GM12878 (cell line): ENCODE measurements at regions not wholly inside any gene's neighbourhood (a gene's known extent, or its start where the extent isn't known, plus 50 kb on each side); places are given as distances from the start of the nearest gene placed in this dataset.

ENCODE experiments used
- ATAC-seq: fragments of 200-7000 bp; cut with Tn5 transposase; 3 replicates; pipeline ENCODE4 v1.9.1; 2020; ENCODE audit warnings: mild to moderate bottlenecking, moderate library complexity
- BruUV-seq: library from RNA; stranded (reverse); fragments of 400-500 nt; replicated peaks from 2 replicates; lab custom pipeline; 2021; lab: Mats Ljungman, UMichigan
- CTCF ChIA-PET: fragments of 300-600 bp; sonication (Branson Sonifier 250); formaldehyde crosslinking; extraction: SDS; loops from one replicate; lab custom pipeline; 2021; ENCODE audit warnings: inconsistent platforms; lab: Yijun Ruan, JAX
- POLR2A ChIA-PET: fragments of 350-600 bp; formaldehyde crosslinking; extraction: SDS; loops from one replicate; lab custom pipeline; 2021; ENCODE audit warnings: inconsistent platforms; lab: Charles Lee
- RAD21 ChIA-PET: fragments of 300-600 bp; sonication (Branson Sonifier 250); formaldehyde crosslinking; loops from one replicate; lab custom pipeline; 2023; ENCODE audit warnings: antibody characterized with exemption; ENCODE audit not compliant: unreplicated experiment; lab: Charles Lee
- SMC1A ChIA-PET: fragments of 300-600 bp; sonication (Branson Sonifier 250); formaldehyde crosslinking; loops from one replicate; lab custom pipeline; 2023; ENCODE audit not compliant: unreplicated experiment, uncharacterized antibody; lab: Charles Lee
- DNase-seq: peaks from one replicate; pipeline ENCODE4 v3.0.0-alpha.2; 2011; ENCODE audit warnings: low read depth, low spot score
- FAIRE-seq: peaks from 3 replicates; lab custom pipeline; 2011; peaks lifted over from hg19 to GRCh38; lab: Jason Lieb, UNC
- H2AFZ ChIP-seq: 2 replicates; pipeline ENCODE4 v1.6.0; 2011; ENCODE audit warnings: low read depth, low read length, control low read depth; ENCODE audit not compliant: control insufficient read depth
- H3K27ac ChIP-seq: 2 replicates; pipeline ENCODE4 v1.5.1; 2011; ENCODE audit warnings: control low read depth; ENCODE audit not compliant: control insufficient read depth, insufficient read depth
- H3K27me3 ChIP-seq, 2 experiments: replicated peaks in 1 of 2; 2 replicates each; pipeline versions ENCODE4 v1.6.0 to v1.6.1; 2011; ENCODE audit warnings: low read length in 1 of 2; ENCODE audit not compliant: control insufficient read depth in 2 of 2, insufficient read depth in 2 of 2
- H3K36me3 ChIP-seq, 2 experiments: 2 replicates each; pipeline ENCODE4 v1.5.1; 2011; ENCODE audit warnings: low read length in 1 of 2; ENCODE audit not compliant: control insufficient read depth in 2 of 2, insufficient read depth in 2 of 2
- H3K4me1 ChIP-seq: 2 replicates; pipeline ENCODE4 v1.6.1; 2011; ENCODE audit warnings: mild to moderate bottlenecking, low read length, moderate library complexity, mixed read lengths; ENCODE audit not compliant: control insufficient read depth, insufficient read depth
- H3K4me2 ChIP-seq: 2 replicates; pipeline ENCODE4 v1.6.0; 2011; ENCODE audit warnings: control low read depth; ENCODE audit not compliant: control insufficient read depth, insufficient read depth
- H3K4me3 ChIP-seq: fragments of 200-600 bp; sonication (generic); 2 replicates; pipeline ENCODE4 v1.5.1; 2016
- H3K79me2 ChIP-seq: 2 replicates; pipeline ENCODE4 v1.6.0; 2011; ENCODE audit warnings: low read length; ENCODE audit not compliant: control insufficient read depth, insufficient read depth
- H3K9ac ChIP-seq: 2 replicates; pipeline ENCODE4 v1.8.0; 2011; ENCODE audit warnings: low read length, control low read depth, mixed read lengths; ENCODE audit not compliant: control insufficient read depth, insufficient read depth
- H3K9me3 ChIP-seq: replicated peaks from 3 replicates; pipeline ENCODE4 v1.5.1; 2011; ENCODE audit warnings: mild to moderate bottlenecking, low read length; ENCODE audit not compliant: control insufficient read depth, insufficient read depth
- H4K20me1 ChIP-seq: 2 replicates; pipeline ENCODE4 v1.6.0; 2011; ENCODE audit not compliant: control insufficient read depth, insufficient read depth
- ASH2L ChIP-seq: fragments of 300-600, 200-600 bp; sonication (generic); IDR thresholded peaks from 2 replicates; pipeline ENCODE4 v1.6.1; 2017; ENCODE audit warnings: low read depth, mild to moderate bottlenecking, borderline replicate concordance
- BHLHE40 ChIP-seq, 2 experiments: fragments of 450-650 bp in 1 of 2; IDR thresholded peaks; 2 replicates each; pipeline ENCODE4 v1.6.1; 2011 to 2017; ENCODE audit warnings: low read depth in 2 of 2, borderline replicate concordance in 1 of 2, improper control_type of control experiment in 1 of 2, low read length in 1 of 2, mild to moderate bottlenecking in 1 of 2
- BMI1 ChIP-seq: fragments of 450-650 bp; IDR thresholded peaks from 2 replicates; pipeline ENCODE4 v1.6.1; 2016; ENCODE audit warnings: mild to moderate bottlenecking, moderate library complexity, borderline replicate concordance
- CBX3 ChIP-seq: fragments of 200-600 bp; sonication (generic); IDR thresholded peaks from 2 replicates; pipeline ENCODE4 v1.6.1; 2016; ENCODE audit warnings: low read depth, borderline replicate concordance
- CBX5 ChIP-seq: sonication (generic); IDR thresholded peaks from 2 replicates; pipeline ENCODE4 v1.6.1; 2016; ENCODE audit warnings: low read depth, moderate library complexity, mild to moderate bottlenecking, inconsistent platforms
- EZH2 ChIP-seq: IDR thresholded peaks from 2 replicates; pipeline ENCODE4 v1.6.1; 2012; ENCODE audit warnings: low read depth, mild to moderate bottlenecking, control low read depth, inconsistent platforms, low read length, borderline replicate concordance; ENCODE audit not compliant: control insufficient read depth
- HSF1 ChIP-seq: fragments of 150-350 bp; IDR thresholded peaks from 2 replicates; pipeline ENCODE4 v1.6.1; 2014; ENCODE audit warnings: mild to moderate bottlenecking, low read depth, low read length
- IRF4 ChIP-seq: IDR thresholded peaks from 2 replicates; pipeline ENCODE4 v1.6.1; 2011; ENCODE audit warnings: low read depth, low read length
- MLLT1 ChIP-seq: fragments of 450-650 bp; IDR thresholded peaks from 2 replicates; pipeline ENCODE4 v1.6.1; 2016; ENCODE audit warnings: mild to moderate bottlenecking
- MYB ChIP-seq: fragments of 150-350 bp; IDR thresholded peaks from 2 replicates; pipeline ENCODE4 v1.6.1; 2014; ENCODE audit warnings: mild to moderate bottlenecking, low read depth, low read length, borderline replicate concordance
- NRF1 ChIP-seq: conservative IDR thresholded peaks from 2 replicates; pipeline ENCODE4 v1.6.1; 2011; ENCODE audit warnings: mild to moderate bottlenecking, low read depth, low read length, improper control_type of control experiment
- PAX8 ChIP-seq: fragments of 450-650 bp; IDR thresholded peaks from 2 replicates; pipeline ENCODE4 v1.6.1; 2017; ENCODE audit warnings: mild to moderate bottlenecking, moderate library complexity
- POLR2AphosphoS5 ChIP-seq: IDR thresholded peaks from 2 replicates; pipeline ENCODE4 v1.6.1; 2011; ENCODE audit warnings: mild to moderate bottlenecking, low read length, inconsistent platforms
- SMAD1 ChIP-seq: fragments of 450-650 bp; IDR thresholded peaks from 2 replicates; pipeline ENCODE4 v1.6.1; 2018; ENCODE audit warnings: mild to moderate bottlenecking, low read depth; ENCODE audit not compliant: partially characterized antibody
- SPI1 ChIP-seq: IDR thresholded peaks from 2 replicates; pipeline ENCODE4 v1.6.1; 2011; ENCODE audit warnings: low read depth, mild to moderate bottlenecking, low read length, moderate library complexity, borderline replicate concordance; ENCODE audit not compliant: insufficient read depth
- SREBF1 ChIP-seq: IDR thresholded peaks from 2 replicates; pipeline ENCODE4 v1.6.1; 2012; ENCODE audit warnings: mild to moderate bottlenecking, low read length
- ZNF384 ChIP-seq: IDR thresholded peaks from 2 replicates; pipeline ENCODE4 v1.6.1; 2012; ENCODE audit warnings: low read depth, mild to moderate bottlenecking, low read length, improper control_type of control experiment, borderline replicate concordance
- ZSCAN29 ChIP-seq: fragments of 450-650 bp; IDR thresholded peaks from 2 replicates; pipeline ENCODE4 v1.6.1; 2017; ENCODE audit warnings: mild to moderate bottlenecking, moderate library complexity
- ZZZ3 ChIP-seq: IDR thresholded peaks from 2 replicates; pipeline ENCODE4 v1.6.1; 2011; ENCODE audit warnings: low read depth; ENCODE audit not compliant: control insufficient read depth, insufficient read length
- in situ Hi-C: fragments of 300-500 bp; cut with MboI; formaldehyde crosslinking; loops from 9 replicates; pipeline ENCODE4 v1.14.3; 2018; ENCODE audit warnings: mixed read lengths
- intact Hi-C: fragments of 100-400 bp; cut with micrococcal nuclease; formaldehyde crosslinking; loops from one replicate; pipeline ENCODE4 v1.14.2; 2022; ENCODE audit not compliant: unreplicated experiment

GRCh38 chr10:6362879-6363278 lies 160.1 kb downstream of the PFKFB3 start:
- intact Hi-C loops, result no loop called here

More at GRCh38 chr10:6362879-6363278, 160.1 kb downstream of the PFKFB3 start:
- no peak for ATAC-seq
- ChIA-PET CTCF (interaction anchor here (1.4 to 1.9 kb wide), 2 partner anchors 15 to 161 kb away, joined by 3 to 6 read pairs; no protein-coding TSS in a partner anchor), SMC1A (interaction anchor here (0.8 to 1.5 kb wide), 5 partner anchors 9 to 76 kb away, joined by 3 to 4 read pairs (median 3); no protein-coding TSS in a partner anchor)
- Histone ChIP-seq H3K4me2 (no peak overlapping the region), H3K36me3 (no peaks in the 10 kb centered on the region), H3K27me3 (no peaks in the 10 kb centered on the region; a peak in 2 of 4 replicates)
- in situ Hi-C loops, result no loop called here
- TF ChIP-seq MYB (no peak), HSF1 (no peak), ZZZ3 (no peak), ZNF384 (no peak), ZSCAN29 (no peak), BHLHE40 (IDR thresholded peaks at IDR 0.05; ENCODE audit: borderline replicate concordance in 1 of 2, low read depth in 2 of 2, low read length in 1 of 2) (no peak), ASH2L (no peak), POLR2AphosphoS5 (no peak), SMAD1 (no peak), NRF1 (no peak), BMI1 (no peak), IRF4 (no peak), SREBF1 (no peak), MLLT1 (no peak), EZH2 (no peak), CBX5 (no peak), CBX3 (no peak), PAX8 (no peak), SPI1 (no peak)
- TF ChIP-seq, all 136 proteins: peak for 0
- H3K4me1 ChIP-seq, result no peaks in the 10 kb centered on the region
- no TSS peak for BruUV-seq
- no peak overlapping the region for H3K27ac ChIP-seq
- H3K4me3 ChIP-seq, result no peak overlapping the region
- no peak for DNase-seq
- H3K79me2 ChIP-seq, result no peaks in the 10 kb centered on the region
- no peaks in the 10 kb centered on the region; the same call in 1 of the 3 replicates for H3K9me3 ChIP-seq
- ChIA-PET POLR2A (no interaction called here), RAD21 (interaction anchor here (1.2 kb wide), 1 partner anchor 160 kb away, joined by 3 read pairs; the partner anchor contains the start of gene PFKFB3)
- no peak for FAIRE-seq
- H2AFZ ChIP-seq, result no peak overlapping the region
- H3K9ac ChIP-seq, result no peak overlapping the region
- H4K20me1 ChIP-seq, result no peaks in the 10 kb centered on the region
